ENCODE measurements at regions not wholly inside any gene's neighbourhood (a gene's known extent, or its start where the extent isn't known, plus 50 kb on each side); places are given as distances from the start of the nearest gene placed in this dataset.

DNA sequence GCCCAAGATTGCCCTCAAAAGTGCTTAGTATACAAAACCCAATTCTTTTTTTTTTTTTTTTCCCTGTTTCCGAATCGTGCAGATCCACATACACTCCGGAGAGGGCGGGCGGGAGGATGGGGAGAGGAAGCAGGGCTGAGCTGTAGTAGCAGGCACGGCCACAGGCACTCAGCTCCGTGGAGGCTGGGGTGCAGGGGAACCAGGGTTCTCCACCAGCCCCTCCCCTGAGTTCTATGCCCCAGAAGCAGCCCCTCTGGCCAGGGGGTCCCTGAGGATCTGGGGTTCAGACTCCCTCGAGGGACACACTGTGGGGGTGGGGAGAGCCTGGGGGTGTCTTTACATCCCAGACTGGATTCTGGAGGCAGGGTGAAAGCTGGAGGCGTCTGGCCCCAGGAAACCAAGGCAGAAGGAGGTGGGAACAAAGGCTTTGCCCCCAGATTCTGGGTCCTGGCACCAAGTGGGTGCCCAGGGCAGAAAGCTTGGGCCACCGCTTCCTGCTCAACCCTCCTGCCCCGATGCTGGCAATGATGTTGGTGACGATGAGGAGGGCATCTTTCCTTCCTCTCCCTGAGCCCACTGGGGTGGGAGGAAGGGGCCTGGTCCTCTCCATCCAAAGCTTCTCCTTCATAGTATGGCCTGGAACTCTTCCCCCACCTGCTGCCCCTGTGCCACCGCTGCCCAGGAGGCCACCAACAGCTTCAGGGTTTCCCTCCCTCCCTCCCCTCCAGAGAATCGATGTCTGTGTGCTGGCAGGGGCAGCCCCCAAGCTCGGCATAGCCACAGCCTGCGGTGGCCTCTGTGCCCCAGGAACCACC, 106.4 kb upstream of the TARDBP start:
- no peak overlapping the region for H3K4me3 ChIP-seq
- no peak overlapping the region for H3K27ac ChIP-seq
- TF ChIP-seq, protein P1, sequence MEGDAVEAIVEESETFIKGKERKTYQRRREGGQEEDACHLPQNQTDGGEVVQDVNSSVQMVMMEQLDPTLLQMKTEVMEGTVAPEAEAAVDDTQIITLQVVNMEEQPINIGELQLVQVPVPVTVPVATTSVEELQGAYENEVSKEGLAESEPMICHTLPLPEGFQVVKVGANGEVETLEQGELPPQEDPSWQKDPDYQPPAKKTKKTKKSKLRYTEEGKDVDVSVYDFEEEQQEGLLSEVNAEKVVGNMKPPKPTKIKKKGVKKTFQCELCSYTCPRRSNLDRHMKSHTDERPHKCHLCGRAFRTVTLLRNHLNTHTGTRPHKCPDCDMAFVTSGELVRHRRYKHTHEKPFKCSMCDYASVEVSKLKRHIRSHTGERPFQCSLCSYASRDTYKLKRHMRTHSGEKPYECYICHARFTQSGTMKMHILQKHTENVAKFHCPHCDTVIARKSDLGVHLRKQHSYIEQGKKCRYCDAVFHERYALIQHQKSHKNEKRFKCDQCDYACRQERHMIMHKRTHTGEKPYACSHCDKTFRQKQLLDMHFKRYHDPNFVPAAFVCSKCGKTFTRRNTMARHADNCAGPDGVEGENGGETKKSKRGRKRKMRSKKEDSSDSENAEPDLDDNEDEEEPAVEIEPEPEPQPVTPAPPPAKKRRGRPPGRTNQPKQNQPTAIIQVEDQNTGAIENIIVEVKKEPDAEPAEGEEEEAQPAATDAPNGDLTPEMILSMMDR (IDR thresholded peaks at IDR 0.05), result no peak
- no peak for DNase-seq (ENCODE audit: low spot score)

DNA sequence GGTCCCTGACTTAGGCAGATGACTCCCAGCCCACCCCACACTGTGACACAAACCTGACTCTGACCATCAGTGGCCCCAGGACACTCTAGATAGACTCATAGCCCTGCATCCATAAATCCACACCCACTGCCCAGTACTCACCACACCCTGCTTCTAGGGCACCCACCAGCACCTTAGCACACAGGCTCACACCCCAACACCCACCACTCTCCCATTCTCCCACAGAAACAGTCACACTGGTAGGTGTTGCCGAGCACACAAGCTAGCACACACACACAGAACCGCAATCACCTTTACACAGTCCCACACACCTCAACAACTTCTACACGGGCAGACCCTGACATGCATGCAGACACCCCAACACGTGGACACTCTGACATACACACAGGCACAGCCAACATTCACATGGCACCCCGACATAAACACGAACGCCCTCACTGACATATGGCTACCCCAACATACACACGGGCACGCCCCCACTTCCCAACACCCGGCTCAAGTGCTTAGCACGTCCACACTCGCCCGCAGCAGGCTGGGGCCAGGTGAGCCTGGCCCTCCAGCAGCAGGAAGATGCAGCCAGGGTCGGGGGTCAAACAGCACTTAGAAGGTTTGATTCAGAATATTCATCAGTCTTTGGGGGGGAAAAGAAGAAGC, 105.5 kb upstream of the TARDBP start:
- no peak for DNase-seq (ENCODE audit: low spot score)
- no peak overlapping the region for H3K4me3 ChIP-seq
- TF ChIP-seq, protein P1 (IDR thresholded peaks at IDR 0.05), result no peak
- H3K27ac ChIP-seq, result no peak overlapping the region

DNA sequence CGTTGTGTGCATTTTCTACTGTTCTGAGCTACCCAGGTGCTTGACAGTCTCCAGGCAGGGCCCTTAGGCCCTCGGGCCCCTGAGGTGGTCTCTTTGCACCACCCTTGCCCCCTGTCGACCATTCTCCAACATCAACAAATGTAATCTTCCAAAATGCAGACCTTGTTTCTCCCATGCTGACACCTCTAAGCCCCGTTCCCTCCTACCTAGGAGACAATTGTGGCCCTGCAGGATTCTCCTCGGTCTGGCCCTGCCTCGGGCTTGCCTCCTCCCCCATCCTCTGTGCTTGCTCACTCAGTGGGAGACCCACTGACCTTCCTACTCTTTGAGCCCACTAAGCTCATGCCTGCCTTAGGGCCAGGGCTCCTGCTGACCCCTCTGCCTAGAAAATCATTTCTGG, 104.2 kb upstream of the TARDBP start:
- Histone ChIP-seq H3K4me3 (no peak overlapping the region), H3K27ac (no peak overlapping the region)
- no peak for DNase-seq (ENCODE audit: low spot score)
- TF ChIP-seq, protein P1 (IDR thresholded peaks at IDR 0.05), result no peak

DNA sequence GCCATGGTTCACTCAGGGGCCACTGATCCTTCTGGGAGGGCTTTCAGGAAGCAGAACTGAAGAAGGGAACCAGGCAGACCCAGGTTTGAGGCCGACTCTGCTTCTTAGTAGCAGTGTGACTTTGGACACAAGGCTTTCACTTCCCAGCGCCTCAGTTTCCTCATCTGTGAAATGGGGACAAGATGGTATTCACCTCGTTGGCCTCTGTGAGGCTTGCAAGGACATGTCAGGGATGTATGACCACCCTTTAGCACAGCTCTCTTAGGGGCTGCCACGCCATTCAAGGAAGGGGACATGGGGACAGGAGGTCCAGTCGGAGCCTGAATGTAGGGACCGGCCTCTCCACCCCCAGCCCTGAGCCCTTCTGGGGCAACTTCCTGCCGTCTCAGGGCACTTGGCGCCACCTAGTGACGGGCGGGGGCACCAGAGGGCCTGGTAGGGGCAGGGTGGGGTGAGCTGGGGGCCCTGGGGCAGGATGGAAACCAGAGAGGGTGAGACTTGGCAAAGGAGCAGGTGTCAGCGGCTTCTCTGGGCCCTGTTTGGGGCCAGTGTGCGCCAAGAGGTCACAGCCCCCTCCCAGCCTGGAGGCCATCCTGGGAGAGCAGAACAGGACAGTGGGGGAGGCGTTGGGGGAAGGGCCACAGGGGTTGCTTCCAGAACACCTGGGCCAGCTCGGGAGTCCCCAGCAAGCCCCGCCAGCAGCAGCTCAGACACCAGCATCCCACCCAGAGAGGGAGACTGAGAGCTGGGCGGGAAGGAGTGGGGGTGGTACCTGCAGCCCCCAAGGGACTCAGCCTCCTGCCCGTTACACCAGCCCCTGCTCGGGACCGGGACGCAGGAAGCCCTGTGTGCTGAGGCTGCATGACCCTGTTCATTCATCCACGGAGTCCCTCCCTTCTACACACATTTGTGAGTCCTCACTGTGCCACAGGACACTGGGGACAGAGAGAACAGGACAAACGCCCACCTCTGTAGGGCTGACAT, 102.5 kb upstream of the TARDBP start:
- H3K27ac ChIP-seq, result no peak overlapping the region
- no peak for DNase-seq (ENCODE audit: low spot score)
- TF ChIP-seq, protein P1 (IDR thresholded peaks at IDR 0.05), result no peak
- H3K4me3 ChIP-seq, result no peak overlapping the region

DNA sequence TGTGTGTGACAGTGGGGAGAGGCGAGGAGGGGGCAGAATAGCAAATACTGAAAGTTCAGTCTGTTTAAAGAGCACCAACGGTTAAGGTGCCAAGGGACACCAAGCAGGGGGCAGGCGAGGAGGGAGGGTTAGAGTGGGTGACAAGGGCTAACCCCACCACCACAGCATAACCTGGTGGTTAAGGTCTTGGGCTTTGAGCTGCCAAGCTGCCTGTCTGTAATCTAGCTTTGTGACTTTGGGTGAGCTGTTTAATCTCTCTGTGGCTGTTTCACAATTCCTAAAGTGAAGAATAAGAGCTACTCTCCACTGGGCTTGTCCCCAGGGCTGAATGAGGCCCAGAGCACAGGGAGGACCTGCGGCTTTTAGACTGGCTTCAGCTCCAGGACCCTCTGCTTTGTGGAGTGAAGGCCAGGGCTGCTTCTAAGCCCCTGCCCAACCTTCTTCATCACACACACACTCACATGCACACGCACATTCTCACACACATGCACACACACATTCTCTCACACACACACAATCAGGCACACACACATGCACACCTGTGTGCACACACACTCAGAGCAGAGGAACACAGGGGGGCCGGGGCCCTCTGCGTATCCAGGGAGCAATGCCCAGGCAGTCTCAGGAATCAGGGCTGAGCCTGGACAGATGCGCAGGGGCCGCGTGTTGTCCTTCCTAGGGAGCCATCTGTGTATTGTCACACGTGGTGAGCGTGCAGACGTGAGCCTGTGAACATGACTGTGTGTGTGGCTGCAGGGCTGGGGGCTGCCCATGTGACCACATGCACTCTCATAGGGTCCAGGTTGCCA, 101.6 kb upstream of the TARDBP start:
- no peak for DNase-seq (ENCODE audit: low spot score)
- H3K4me3 ChIP-seq, result no peak overlapping the region
- TF ChIP-seq, protein P1 (IDR thresholded peaks at IDR 0.05), result no peak
- no peak overlapping the region for H3K27ac ChIP-seq

DNA sequence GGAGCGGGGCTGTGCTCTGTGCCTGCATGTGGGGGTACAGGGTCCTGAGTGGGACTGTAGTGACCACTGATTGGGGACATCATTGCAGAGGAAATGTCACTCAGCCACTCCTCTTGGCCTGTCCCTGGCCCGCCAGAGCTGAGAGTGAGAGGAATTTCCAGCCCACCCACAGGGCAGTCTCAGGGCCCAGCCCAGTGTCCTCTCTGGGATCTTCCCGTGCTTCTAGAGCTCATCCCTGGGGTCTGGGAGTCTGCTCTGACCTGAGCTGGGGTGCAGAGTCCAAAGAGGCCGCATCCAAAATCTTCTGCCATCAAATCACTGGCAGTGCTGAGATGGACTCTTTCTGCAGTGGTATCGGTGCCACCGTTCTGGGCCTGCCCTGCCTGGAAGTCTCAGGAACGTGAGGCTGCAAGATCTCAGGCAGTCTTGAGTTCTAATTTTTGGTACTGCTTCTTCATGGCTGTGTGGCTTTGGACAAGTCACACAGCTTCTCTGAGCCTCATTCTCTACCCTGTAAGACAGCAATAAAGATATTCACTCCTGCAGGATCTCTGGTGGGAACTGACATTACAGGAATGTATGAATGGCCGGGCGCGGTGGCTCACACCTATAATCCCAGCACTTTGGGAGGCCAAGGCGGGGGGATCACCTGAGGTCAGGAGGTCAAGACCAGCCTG, 100.8 kb upstream of the TARDBP start:
- TF ChIP-seq, protein P1 (IDR thresholded peaks at IDR 0.05), result no peak
- DNase-seq (ENCODE audit: low spot score), result no peak
- no peak overlapping the region for H3K27ac ChIP-seq

More for the DNA sequence above, 100.8 kb upstream of the TARDBP start:
- H3K4me3 ChIP-seq, result no peak overlapping the region
